ENCODE measurements at regions not wholly inside any gene's neighbourhood (a gene's known extent, or its start where the extent isn't known, plus 50 kb on each side); places are given as distances from the start of the nearest gene placed in this dataset.

DNA sequence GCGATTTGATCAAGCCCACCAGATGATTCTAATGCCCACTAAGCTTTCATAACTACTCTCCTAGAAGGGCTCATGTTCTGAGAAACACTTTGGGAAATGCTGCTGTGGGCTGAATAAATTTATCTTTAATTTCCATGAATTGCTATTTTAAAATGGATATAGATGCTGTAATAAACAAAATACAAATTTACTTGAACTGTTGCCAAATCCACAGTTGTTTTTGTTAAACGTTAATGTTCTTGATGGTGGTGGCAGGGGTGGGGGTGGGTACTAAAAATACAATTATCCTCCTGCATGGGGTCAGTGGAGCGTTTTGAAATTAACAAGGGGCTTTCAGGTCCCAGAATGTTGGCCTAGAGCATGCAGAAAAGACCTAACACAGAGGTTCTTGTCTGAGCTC is 244.7 kb upstream of the POU3F1 start:
- ChIA-PET CTCF (interaction anchor here (0.7 kb wide), 3 partner anchors 139 to 1797 kb away, joined by 3 to 5 read pairs (median 3); no protein-coding TSS in a partner anchor), POLR2A (interaction anchor here (0.7 kb wide), 1 partner anchor 736 kb away, joined by 3 read pairs; no protein-coding TSS in a partner anchor)
- H3K9me3 Mint-ChIP-seq (ENCODE audit: unreplicated experiment), result no peaks in the 10 kb centered on the region
- intact Hi-C loops (cut with micrococcal nuclease), result no loop called here
- peaks cover 44% of the 10 kb centered on the region for H3K27me3 Mint-ChIP-seq (ENCODE audit: insufficient read depth, unreplicated experiment)
- H3K27ac Mint-ChIP-seq (ENCODE audit: low read depth, unreplicated experiment), result no peak overlapping the region
- H3K36me3 Mint-ChIP-seq (ENCODE audit: insufficient read depth, unreplicated experiment), result no peaks in the 10 kb centered on the region
- TF ChIP-seq CTCF (IDR thresholded peaks at IDR 0.05; ENCODE audit: unreplicated experiment), result no peak
- H3K4me3 Mint-ChIP-seq (ENCODE audit: unreplicated experiment), result no peak overlapping the region
- BruUV-seq (replicated peaks), result no TSS peak
- no peaks in the 10 kb centered on the region for H3K4me1 Mint-ChIP-seq (ENCODE audit: insufficient read depth, unreplicated experiment)
- DNase-seq (ENCODE audit: unreplicated experiment), result no peak

DNA sequence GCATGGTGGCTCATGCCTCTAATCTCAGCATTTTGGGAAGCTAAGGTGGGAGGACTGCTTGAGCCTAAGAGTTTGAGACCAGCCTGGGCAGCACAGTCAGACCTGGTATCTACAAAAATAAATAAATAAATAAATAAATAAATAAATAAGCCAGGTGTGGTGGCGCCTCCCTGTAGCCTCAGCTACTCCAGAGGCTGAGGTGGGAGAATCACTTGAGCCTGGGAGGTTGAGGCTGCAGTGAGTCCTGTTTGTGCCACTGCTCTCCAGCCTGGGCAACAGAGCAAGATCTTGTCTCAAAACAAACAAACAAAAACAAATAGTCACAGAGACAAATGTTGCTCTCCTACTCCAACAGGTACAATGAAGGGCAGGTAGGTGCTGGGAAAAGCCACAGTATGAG is 242.4 kb upstream of the POU3F1 start:
- H3K27ac Mint-ChIP-seq (ENCODE audit: low read depth, unreplicated experiment), result no peak overlapping the region
- no peak overlapping the region for H3K4me3 Mint-ChIP-seq (ENCODE audit: unreplicated experiment)
- CTCF ChIA-PET, result no interaction called here
- H3K36me3 Mint-ChIP-seq (ENCODE audit: insufficient read depth, unreplicated experiment), result no peaks in the 10 kb centered on the region
- H3K4me1 Mint-ChIP-seq (ENCODE audit: insufficient read depth, unreplicated experiment), result no peaks in the 10 kb centered on the region
- TF ChIP-seq CTCF (IDR thresholded peaks at IDR 0.05; ENCODE audit: unreplicated experiment), result no peak
- DNase-seq (ENCODE audit: unreplicated experiment), result no peak
- no TSS peak for BruUV-seq (replicated peaks)
- H3K27me3 Mint-ChIP-seq (ENCODE audit: insufficient read depth, unreplicated experiment), result peaks cover 27% of the 10 kb centered on the region
- no peaks in the 10 kb centered on the region for H3K9me3 Mint-ChIP-seq (ENCODE audit: unreplicated experiment)
- POLR2A ChIA-PET, result no interaction called here
- intact Hi-C loops (cut with micrococcal nuclease), result no loop called here

- DNase-seq (ENCODE audit: unreplicated experiment), result no peak
- Mint-ChIP-seq H3K4me1 (ENCODE audit: insufficient read depth, unreplicated experiment) (no peaks in the 10 kb centered on the region), H3K4me3 (ENCODE audit: unreplicated experiment) (no peak overlapping the region), H3K27me3 (ENCODE audit: insufficient read depth, unreplicated experiment) (peaks cover 30% of the 10 kb centered on the region), H3K9me3 (ENCODE audit: unreplicated experiment) (no peaks in the 10 kb centered on the region), H3K27ac (ENCODE audit: low read depth, unreplicated experiment) (no peak overlapping the region), H3K36me3 (ENCODE audit: insufficient read depth, unreplicated experiment) (no peaks in the 10 kb centered on the region)
- CTCF ChIA-PET, result interaction anchor here (1.0 to 1.4 kb wide), 2 partner anchors 15 to 19 kb away, joined by 3 to 5 read pairs; no protein-coding TSS in a partner anchor
- BruUV-seq (replicated peaks), result no TSS peak
- POLR2A ChIA-PET, result interaction anchor here (0.8 to 0.9 kb wide), 2 partner anchors 11 to 200 kb away, joined by 3 read pairs; no protein-coding TSS in a partner anchor
- intact Hi-C loops (cut with micrococcal nuclease), result no loop called here
- no peak for TF ChIP-seq CTCF (IDR thresholded peaks at IDR 0.05; ENCODE audit: unreplicated experiment)
These were observed 241.0 kb upstream of the POU3F1 start for GRCh38 chr1:38287547-38287946.

- intact Hi-C loops (cut with micrococcal nuclease), result no loop called here
- POLR2A ChIA-PET, result interaction anchor here (0.8 to 0.9 kb wide), 2 partner anchors 11 to 200 kb away, joined by 3 read pairs; no protein-coding TSS in a partner anchor
- Mint-ChIP-seq H3K36me3 (ENCODE audit: insufficient read depth, unreplicated experiment) (no peaks in the 10 kb centered on the region), H3K27ac (ENCODE audit: low read depth, unreplicated experiment) (no peak overlapping the region), H3K4me3 (ENCODE audit: unreplicated experiment) (no peak overlapping the region), H3K4me1 (ENCODE audit: insufficient read depth, unreplicated experiment) (no peaks in the 10 kb centered on the region), H3K27me3 (ENCODE audit: insufficient read depth, unreplicated experiment) (peaks cover 30% of the 10 kb centered on the region), H3K9me3 (ENCODE audit: unreplicated experiment) (no peaks in the 10 kb centered on the region)
- CTCF ChIA-PET, result interaction anchor here (0.6 to 1.4 kb wide), 3 partner anchors 15 to 999 kb away, joined by 3 to 5 read pairs (median 3); no protein-coding TSS in a partner anchor
- no peak for DNase-seq (ENCODE audit: unreplicated experiment)
- no peak for TF ChIP-seq CTCF (IDR thresholded peaks at IDR 0.05; ENCODE audit: unreplicated experiment)
- BruUV-seq (replicated peaks), result no TSS peak
These were observed 240.4 kb upstream of the POU3F1 start for GRCh38 chr1:38287036-38287435.
